Natural killer cell (primary cell): ENCODE measurements at regions not wholly inside any gene's neighbourhood (a gene's known extent, or its start where the extent isn't known, plus 50 kb on each side); places are given as distances from the start of the nearest gene placed in this dataset.

Experiments
- ATAC-seq, 3 donors: fragments of 150-1000 bp in 2 of 3; fragments of 200-7000 bp in 1 of 3; cut with Tn5 transposase; 1 replicate in 1 of 3; 2 replicates in 2 of 3; pipeline ENCODE4 v1.10.0; 2021; ENCODE audit warnings: mild to moderate bottlenecking in 2 of 3, moderate library complexity in 2 of 3
- DNase-seq, 2 donors: peaks; one replicate each; pipeline versions ENCODE4 v3.0.0 to v3.0.0-alpha.2; 2013 to 2021; ENCODE audit warnings: mixed read lengths in 1 of 2
- H3K27ac ChIP-seq: one replicate; pipeline ENCODE4 v1.5.1; 2013; ENCODE audit warnings: mild to moderate bottlenecking, low read length
- H3K27me3 ChIP-seq: one replicate; pipeline ENCODE4 v1.6.1; 2013; ENCODE audit warnings: low read length; ENCODE audit not compliant: control insufficient read depth, insufficient read depth
- H3K36me3 ChIP-seq: one replicate; pipeline ENCODE4 v1.6.1; 2013; ENCODE audit warnings: low read length; ENCODE audit not compliant: control insufficient read depth, insufficient read depth
- H3K4me1 ChIP-seq: one replicate; pipeline ENCODE4 v1.6.1; 2013; ENCODE audit warnings: low read length; ENCODE audit not compliant: control insufficient read depth, insufficient read depth
- H3K4me3 ChIP-seq: one replicate; pipeline ENCODE4 v1.5.1; 2013; ENCODE audit warnings: low read length
- H3K9me3 ChIP-seq: one replicate; pipeline ENCODE4 v1.6.1; 2013; ENCODE audit warnings: low read length; ENCODE audit not compliant: control insufficient read depth, insufficient read depth
- H3K27ac Mint-ChIP-seq, 2 donors: one replicate each; pipeline ENCODE4 v1.8.0; 2022; ENCODE audit warnings: mild to moderate bottlenecking in 2 of 2, mixed read lengths in 2 of 2, moderate library complexity in 1 of 2
- H3K27me3 Mint-ChIP-seq, 2 donors: one replicate each; pipeline ENCODE4 v1.8.0; 2022; ENCODE audit warnings: low read depth in 2 of 2, mixed read lengths in 2 of 2
- H3K36me3 Mint-ChIP-seq: one replicate; pipeline ENCODE4 v1.8.0; 2022; ENCODE audit warnings: mixed read lengths
- H3K4me1 Mint-ChIP-seq, 2 donors: one replicate each; pipeline ENCODE4 v1.8.0; 2022; ENCODE audit warnings: mixed read lengths in 2 of 2
- H3K4me3 Mint-ChIP-seq: one replicate; pipeline ENCODE4 v1.8.0; 2022; ENCODE audit warnings: mild to moderate bottlenecking, moderate library complexity, mixed read lengths
- H3K9me3 Mint-ChIP-seq, 2 donors: one replicate each; pipeline ENCODE4 v1.8.0; 2022; ENCODE audit warnings: mixed read lengths in 2 of 2
- CTCF ChIP-seq: fragments of 200-600 bp; IDR thresholded peaks from one replicate; pipeline ENCODE4 v1.8.0; 2022; ENCODE audit warnings: antibody characterized with exemption
- WGBS: methylation state at CpG from one replicate; pipeline ENCODE4 v1.1.7; 2013; ENCODE audit warnings: missing lambda C conversion rate; ENCODE audit not compliant: insufficient coverage; 5-methylcytosine and 5-hydroxymethylcytosine counted together
- intact Hi-C: fragments of 100-400 bp; cut with micrococcal nuclease; formaldehyde crosslinking; loops from one replicate; pipeline ENCODE4 v1.14.2; 2022

- no peaks in the 10 kb centered on the region for H3K4me1 Mint-ChIP-seq
- no peak for TF ChIP-seq CTCF
Measured at GRCh38 chr5:101976933-101977332, 319.2 kb downstream of the SLCO4C1 start.

DNA sequence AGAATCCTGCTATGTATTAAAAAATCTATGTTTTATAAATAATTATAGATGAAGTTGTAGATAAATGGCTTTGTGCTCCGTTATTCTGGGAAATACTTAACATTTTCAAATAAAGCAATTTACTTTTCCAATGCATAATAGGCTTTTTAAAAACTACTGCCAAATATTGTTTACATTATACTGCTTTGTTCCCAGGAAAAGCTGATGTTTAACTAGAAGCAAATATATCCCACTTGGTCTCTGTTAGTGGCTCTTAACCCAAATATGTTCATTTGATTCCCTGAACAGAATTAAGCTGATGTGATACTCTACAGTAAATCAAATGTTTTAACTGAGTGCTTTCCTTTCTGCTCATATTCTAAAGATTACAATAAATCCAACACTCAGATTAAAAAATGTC lies 326.3 kb downstream of the SLCO4C1 start:
- ATAC-seq = no peak
- Mint-ChIP-seq H3K36me3 (no peaks in the 10 kb centered on the region), H3K27ac (no peak overlapping the region), H3K4me3 (no peak overlapping the region), H3K4me1 (no peaks in the 10 kb centered on the region), H3K9me3 (no peaks in the 10 kb centered on the region), H3K27me3 (no peaks in the 10 kb centered on the region)
- no peak overlapping the region for H3K4me3 ChIP-seq
- DNase-seq = no peak
- no peaks in the 10 kb centered on the region for H3K9me3 ChIP-seq
- H3K36me3 ChIP-seq = no peaks in the 10 kb centered on the region
- H3K27ac ChIP-seq = no peak overlapping the region
- no CpG with 5 or more reads among the region's 1 CpG for WGBS
- TF ChIP-seq CTCF = no peak
- intact Hi-C loops = no loop called here
- H3K4me1 ChIP-seq = no peaks in the 10 kb centered on the region
- H3K27me3 ChIP-seq = no peaks in the 10 kb centered on the region

More at GRCh38 chr5:101976933-101977332, 319.2 kb downstream of the SLCO4C1 start:
- Histone ChIP-seq H3K9me3 (no peaks in the 10 kb centered on the region), H3K4me1 (no peaks in the 10 kb centered on the region), H3K27me3 (no peaks in the 10 kb centered on the region), H3K4me3 (no peak overlapping the region), H3K36me3 (no peaks in the 10 kb centered on the region), H3K27ac (no peak overlapping the region)
- Mint-ChIP-seq H3K27ac (no peak overlapping the region), H3K9me3 (no peaks in the 10 kb centered on the region), H3K36me3 (no peaks in the 10 kb centered on the region), H3K27me3 (no peaks in the 10 kb centered on the region), H3K4me3 (no peak overlapping the region)
- ATAC-seq = no peak
- intact Hi-C loops = loop anchor here (5.0 kb wide), 1 partner anchor 1545 kb away; no protein-coding TSS in a partner anchor
- no peak for DNase-seq

DNA sequence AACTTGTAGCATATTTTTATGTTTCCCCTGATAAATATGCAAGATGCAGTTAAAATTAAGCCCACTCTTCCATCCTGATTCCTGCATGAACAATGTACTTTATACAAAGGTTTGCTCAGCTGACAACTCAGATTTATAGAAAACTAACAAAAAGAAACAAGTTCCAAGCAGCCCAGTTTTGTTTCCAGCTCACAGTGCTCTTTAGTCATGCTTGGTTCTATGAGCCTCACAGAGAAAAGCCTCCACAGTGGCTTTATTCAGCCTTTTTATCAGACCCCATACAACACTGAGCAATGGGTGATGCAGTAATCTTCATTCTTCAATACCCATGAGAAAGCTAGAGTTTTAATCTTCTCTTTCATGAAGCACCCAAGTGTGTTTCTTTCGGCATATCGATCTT lies 329.6 kb downstream of the SLCO4C1 start:
- Histone ChIP-seq H3K27ac (no peak overlapping the region), H3K36me3 (no peaks in the 10 kb centered on the region), H3K9me3 (no peaks in the 10 kb centered on the region), H3K4me1 (no peaks in the 10 kb centered on the region), H3K27me3 (no peaks in the 10 kb centered on the region), H3K4me3 (no peak overlapping the region)
- no peak overlapping the region for H3K27ac Mint-ChIP-seq
- H3K4me3 Mint-ChIP-seq = no peak overlapping the region
- H3K27me3 Mint-ChIP-seq = no peaks in the 10 kb centered on the region
- WGBS = 95% methylated on average over 2 of the region's 2 CpGs
- ATAC-seq = no peak
- no peaks in the 10 kb centered on the region for H3K36me3 Mint-ChIP-seq
- TF ChIP-seq CTCF = no peak
- intact Hi-C loops = no loop called here
- no peaks in the 10 kb centered on the region for H3K4me1 Mint-ChIP-seq
- DNase-seq = no peak
- H3K9me3 Mint-ChIP-seq = no peaks in the 10 kb centered on the region

DNA sequence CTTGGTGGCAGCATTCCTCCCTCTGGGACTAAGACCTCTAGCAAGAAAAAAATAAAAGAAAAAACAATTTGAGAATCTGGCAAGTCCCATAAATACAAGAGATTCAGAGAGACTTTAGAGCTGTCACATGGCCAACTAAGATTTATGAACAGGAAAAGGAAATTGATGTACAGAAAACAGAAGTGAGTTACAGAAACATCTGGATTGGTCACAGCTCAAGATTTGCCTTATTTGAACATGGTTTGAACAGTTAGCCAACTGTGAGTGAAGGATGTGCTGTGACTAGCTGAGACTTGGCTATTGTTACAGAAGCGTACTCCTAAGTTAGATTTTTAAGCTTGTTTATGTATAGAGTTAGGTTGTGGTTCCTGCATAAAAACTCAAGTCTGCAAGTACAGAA lies 340.2 kb downstream of the SLCO4C1 start:
- Histone ChIP-seq H3K27ac (no peak overlapping the region), H3K9me3 (no peaks in the 10 kb centered on the region), H3K4me3 (no peak overlapping the region), H3K4me1 (no peaks in the 10 kb centered on the region), H3K27me3 (no peaks in the 10 kb centered on the region), H3K36me3 (no peaks in the 10 kb centered on the region)
- DNase-seq = no peak
- Mint-ChIP-seq H3K9me3 (no peaks in the 10 kb centered on the region), H3K27ac (no peak overlapping the region), H3K36me3 (no peaks in the 10 kb centered on the region), H3K4me1 (no peaks in the 10 kb centered on the region), H3K27me3 (no peaks in the 10 kb centered on the region), H3K4me3 (no peak overlapping the region)
- ATAC-seq = no peak
- WGBS = 94% methylated on average over 1 of the region's 1 CpG
- no peak for TF ChIP-seq CTCF
- intact Hi-C loops = no loop called here
